NCI-H2029 treated with DMSO at 0.1 percent for 48 hours (cell line): ENCODE measurements at regions not wholly inside any gene's neighbourhood (a gene's known extent, or its start where the extent isn't known, plus 50 kb on each side); places are given as distances from the start of the nearest gene placed in this dataset.

Experiments used
- DNase-seq: peaks from one replicate; lab custom pipeline; 2025; lab: John Stamatoyannopoulos, UW

DNA sequence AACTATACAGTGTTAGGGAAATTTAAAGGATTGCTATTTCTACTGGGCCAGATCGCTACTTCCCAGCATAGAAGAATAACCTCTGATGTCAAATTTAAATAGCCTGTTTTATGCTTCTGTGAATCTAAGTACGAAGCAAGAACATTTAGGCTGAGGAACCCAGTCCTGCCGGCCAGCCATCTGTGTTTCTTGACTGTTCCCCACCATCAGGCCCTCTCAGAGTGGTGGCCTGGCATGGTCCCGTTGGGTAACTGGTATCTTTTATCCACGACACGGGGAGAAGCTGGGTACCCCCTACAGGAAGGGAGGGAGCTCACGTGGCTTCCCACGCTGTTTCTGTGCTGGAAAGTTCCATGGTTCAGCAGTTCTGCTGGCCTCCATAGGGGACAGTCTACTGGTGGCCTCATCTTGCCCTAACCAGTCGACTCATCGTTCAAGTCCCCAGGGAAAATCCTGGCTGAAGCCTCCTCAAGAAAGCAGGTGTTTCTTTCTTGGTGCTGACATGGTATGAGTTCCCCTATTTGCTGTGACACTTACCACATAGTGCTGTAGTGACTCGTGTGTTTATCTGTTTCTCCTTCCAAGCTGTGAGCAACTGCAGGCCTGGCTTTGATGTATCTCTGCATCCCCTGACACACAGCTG lies 201.7 kb upstream of the NLRP1 start:
- DNase-seq, result no peak

DNA sequence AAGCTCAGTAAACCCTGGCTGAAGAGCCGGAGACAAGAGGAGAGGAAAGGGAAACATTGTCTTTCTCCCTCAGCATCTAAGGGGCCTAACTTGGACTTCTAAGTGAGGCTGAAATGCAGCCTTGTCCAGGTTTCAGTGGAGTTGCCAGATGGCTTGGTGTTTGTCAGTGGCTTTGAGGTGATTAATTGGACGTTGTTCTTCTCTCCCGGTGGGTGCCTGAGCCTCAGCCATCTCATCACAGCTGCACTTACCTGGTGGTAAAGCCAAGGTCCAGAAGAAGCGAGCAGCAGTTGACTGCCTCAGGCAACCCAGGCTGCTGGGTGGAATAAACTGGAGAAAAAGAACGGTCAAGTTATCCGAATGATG lies 202.2 kb upstream of the NLRP1 start:
- no peak for DNase-seq

DNA sequence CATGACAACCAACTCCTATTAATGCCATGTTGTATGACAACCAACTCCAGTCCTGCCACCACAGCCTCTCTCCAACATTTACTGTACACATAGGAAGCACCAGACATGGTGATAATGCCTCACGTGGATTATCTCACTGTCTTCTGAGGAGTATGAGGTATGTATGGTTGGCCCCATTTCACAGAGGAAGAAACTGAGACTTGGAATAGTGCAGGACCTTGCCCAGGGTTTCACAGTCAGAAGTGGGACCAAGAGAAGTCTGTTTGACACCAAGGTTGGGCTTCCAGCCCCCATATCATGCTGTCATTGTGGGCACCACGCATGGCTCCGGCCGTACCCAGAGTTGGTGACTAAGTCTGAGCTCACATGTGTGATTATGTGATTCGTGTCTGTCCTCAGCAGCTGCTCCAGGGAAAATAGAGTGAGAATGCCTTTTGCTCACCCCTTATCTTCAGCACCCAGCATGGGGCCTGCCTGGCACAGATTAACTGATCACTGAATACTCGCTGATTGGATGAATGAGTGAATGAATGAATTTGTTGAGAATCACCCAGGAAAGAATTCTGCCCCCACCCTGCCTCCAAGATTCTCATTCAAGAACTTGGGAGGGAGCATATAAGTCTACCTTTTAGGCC lies 204.1 kb upstream of the NLRP1 start:
- no peak for DNase-seq

DNA sequence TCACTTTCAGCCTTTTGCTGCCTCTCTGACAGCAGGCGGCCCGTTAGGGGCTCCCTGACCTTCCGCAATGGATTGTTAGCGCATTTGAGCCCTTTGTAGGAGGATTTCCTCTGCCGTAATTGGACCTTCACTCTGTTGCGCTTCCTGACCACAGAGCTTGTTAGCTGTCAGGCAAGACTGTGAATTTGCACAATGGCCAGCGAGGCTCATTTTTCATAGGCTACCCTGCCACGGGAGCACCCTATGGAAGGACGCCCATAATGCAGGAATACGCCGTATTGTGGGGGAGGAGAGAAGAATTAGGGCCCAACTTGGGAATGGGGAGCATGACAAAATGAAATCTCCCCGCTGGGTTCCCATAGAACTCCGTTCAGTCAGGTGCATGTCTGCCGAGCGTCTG lies 205.2 kb upstream of the NLRP1 start:
- DNase-seq, result no peak

DNA sequence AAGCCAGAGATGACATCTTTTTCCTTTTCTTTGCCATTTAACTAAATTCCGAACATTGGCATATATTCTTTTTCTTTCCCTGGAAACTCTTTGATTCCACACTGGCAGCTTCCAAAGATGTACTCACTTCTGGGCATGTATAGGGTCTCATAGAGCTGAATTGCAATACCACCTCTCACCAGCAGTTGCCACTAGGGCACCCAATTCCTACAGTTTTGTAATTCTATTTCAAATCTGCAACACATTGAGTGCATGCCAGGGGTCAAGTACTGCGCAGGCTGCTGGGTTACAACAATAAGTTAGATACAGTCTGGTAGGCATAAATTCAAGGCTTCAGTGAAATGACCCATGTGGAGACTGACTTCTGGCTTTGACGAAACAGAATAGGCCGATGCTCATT lies 208.8 kb upstream of the NLRP1 start:
- no peak for DNase-seq

DNA sequence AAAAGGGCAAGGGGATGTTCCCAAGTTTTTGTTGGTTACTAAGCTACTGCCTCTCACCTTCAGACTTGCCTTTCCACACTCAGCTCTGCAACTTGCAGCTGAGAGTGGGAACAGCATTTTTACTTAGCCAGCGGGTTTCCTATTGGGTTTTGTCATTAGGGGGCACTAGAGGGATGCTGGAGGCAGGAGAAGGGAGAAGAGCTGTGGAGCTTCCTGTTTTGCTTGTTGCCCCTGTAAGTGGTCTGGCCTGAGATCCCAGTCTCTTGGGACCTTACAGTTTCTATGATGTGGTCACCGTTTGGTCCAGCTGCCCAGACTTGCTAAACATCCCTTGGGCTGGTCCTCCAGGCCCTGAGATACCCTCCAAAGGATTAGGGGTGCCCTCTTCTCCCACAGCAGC lies 209.6 kb upstream of the NLRP1 start:
- no peak for DNase-seq

DNA sequence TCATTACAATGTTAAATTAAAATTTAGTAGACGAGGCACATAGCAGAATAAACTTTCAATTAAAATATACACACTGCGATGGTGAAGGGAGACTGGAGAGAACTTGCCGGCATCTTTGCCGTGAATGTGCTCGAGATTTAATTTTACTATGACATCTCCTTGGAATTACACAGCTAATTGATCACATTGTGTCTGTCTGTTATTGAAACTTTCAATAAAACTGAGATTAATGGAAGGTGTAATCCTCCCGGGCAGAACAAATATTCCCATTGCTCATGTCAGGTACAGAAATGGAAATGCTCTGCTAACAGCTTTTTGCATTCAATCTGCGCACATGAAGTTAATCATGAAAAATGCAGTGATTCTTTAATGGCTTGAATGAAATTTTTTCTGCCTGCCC lies 210.1 kb upstream of the NLRP1 start:
- DNase-seq, result no peak

DNA sequence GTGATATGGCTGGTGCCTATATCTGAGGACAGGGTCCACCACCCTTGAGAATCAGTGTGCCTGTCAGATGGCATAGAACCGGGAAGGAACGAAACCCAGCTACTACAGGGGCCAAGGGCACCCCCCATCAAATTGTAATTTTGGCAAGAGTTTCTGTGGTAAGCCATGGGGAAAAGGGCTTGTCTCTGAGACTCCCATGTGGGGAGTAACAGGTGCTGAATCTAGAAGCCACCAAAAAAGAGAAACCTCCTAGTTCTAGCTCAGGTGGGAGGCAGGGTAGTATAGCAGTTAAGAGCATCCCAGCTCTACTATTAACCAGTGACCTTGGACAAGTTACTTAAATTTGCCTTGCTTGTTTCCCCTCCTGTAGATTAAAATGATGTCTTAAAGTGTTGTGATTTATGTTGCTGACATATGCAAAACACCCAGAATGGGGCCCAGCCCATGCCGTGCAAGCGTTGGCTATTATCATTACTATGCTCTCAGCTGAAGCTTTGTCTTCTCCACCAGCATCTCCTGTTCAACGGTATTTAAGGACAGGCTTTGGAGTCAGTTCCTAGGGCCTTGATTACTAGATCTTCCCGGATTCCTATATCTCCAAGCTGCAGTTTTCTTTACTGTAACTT lies 210.7 kb upstream of the NLRP1 start:
- no peak for DNase-seq

DNA sequence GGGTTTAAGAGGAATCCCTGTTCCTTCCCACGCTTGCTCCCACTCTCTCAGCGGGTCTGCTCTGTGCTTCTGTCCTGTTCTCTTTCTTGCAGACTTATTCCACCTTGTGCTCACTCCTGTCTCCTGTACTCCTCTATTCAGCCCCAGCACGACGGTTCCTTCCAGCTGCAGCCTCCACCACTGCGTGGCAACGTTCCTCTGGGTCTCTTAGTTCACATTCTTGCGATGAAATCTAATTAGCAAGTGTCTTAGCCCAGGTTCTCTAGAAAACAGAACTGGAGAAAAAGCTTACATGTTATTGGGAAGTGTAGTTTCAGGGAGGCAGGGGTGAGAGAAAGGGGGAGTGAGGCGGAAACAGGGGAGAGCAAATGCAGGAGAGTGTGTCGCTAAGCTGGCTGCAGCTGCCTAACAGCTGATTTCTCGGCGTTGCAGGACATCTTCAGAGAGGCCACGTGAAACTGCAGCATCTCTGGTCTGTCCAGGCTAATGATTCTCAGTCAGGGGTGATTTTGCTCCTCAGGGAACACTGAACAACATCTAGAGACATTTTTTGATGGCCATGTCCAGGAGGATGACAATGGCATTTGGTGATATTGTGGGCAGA lies 213.2 kb upstream of the NLRP1 start:
- DNase-seq, result no peak

DNA sequence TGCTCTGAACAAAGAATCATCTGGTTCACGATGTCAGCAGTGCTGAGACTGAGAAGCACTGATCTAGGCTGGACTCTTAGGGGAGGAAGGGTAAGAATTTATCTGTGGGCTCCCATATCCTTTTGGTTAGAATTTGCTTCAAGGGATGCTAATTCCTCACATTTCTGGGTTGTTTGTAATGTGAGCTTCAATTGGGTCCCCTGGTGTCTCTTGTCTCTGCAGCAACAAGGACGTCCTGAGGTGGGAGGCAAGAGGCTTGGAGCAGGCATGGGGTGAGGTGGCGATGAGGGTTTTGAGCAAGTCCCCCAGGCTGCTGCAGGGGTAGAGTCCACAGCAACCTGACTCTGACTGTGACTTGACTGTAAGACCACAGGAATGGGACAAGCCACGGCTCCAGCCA lies 213.8 kb upstream of the NLRP1 start:
- no peak for DNase-seq

DNA sequence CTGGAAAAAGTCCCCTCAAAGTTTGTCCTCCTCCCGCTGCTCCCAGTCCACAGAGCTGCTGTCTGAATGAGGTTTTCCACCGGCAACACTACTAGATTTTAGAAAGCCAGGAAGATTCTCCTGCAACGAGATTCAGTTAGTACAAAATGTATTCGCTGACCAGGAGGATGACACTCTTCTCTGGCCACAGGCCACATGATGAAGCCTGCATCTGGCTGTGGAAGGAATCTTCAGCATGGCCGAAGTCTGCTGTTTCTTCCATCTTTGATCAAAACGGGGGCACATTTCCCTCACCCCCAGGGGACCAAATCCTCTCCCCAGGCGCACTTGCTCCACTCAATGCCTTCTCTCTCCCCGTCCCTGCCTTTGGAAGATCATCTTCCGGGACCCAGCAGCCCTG lies 215.8 kb upstream of the NLRP1 start:
- no peak for DNase-seq

DNA sequence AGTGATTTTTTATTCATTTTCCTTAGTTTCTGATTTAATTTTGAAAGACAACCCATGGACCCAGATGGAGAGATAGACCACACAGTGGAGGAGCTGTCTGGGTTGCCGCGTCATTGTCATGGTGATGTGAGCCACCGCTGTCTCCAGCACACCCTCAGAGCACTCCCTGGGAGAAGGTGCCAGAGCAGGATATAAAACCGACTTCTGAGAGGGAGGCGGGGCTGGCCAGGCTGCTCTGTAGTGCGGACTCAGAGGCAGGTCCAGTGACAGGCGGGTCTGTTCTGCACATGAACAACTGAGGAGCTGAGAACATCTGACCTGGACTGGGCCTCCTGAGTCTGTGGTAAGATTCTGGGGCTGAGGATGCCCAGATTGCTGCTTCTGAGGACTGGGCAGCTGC lies 216.3 kb upstream of the NLRP1 start:
- DNase-seq, result no peak

DNA sequence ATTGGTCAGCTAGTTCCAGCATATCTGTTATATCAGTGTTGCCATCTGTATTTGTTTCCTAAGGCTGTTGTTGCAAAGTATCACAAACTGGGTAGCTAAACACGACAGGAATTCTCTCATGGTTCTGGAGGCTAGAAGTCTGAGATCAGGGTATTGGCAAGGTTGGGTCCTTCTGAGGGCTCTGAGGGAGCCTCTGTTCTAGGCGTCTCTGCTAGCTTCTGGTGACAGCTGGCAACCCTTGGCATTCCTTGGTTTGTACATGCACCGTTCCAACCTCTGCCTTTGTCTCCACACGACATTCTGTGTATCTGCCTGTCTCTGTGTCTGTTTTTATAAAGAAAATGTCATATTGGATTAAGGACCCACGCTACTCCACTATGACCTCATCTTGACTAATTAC lies 219.9 kb upstream of the NLRP1 start:
- no peak for DNase-seq

DNA sequence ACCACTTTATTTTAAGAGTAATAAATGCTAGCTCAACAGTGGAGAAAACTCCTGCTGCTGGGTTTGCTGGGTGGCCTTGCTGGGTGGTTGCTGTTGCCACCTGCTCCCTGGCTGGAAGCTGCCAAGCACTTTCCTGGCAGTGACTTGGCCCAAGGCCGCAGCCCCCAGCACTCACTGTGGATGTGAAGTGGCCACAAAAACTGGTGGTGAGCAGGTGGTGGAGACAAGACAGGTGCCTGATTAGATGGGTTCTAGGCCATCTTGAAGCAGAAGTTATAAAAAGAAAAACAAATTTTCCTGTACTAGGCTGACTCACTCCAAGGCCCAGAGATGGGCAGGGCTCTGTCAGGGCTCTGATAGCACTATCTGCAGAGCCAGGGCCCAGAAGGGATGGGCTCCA lies 224.7 kb upstream of the NLRP1 start:
- DNase-seq, result no peak

DNA sequence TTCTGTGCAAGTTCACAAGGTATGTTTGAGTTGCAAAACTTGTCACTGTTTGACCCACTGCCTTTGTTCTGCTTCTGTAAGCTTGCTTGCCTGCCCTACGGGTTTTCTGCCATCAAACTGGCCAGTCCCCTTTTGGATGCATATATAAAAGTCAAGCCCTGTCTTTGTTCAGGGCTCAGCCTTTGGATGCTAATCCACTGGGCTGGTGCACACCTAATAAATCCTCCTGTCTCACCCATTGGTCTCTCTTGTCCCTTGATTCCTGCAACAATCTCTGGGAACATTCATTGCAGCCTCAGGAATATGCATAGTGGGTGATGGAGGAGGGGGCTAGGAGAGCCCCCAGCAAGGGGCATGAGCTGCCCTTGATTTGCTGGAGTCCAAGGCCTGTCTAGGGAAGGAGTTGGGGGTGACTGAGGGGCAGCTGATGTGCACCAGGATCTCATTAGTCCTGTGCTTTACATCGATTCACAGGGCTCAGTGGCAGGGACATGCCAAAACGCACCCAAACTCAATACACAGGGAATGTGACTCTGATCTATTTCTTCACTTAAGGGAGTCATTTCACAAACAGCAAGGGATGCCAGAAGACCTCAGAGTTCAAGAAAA lies 225.4 kb upstream of the NLRP1 start:
- no peak for DNase-seq

DNA sequence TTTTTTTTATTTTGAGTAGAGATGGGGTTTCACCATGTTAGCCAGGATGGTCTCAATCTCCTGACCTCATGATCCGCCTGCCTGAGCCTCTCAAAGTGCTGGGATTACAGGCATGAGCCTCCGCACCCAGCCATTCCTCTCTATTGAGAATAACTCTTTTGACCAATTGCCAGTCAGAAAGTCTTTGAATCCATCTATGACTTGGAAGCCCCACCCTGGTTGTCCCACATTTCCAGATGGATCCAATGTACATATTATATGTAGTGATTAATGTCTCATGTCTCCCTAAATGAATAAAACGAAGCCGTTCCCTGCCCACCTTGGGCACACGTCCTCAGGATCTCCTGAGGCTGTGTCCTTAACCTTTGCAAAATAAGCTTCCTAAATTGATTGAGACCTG lies 228.3 kb upstream of the NLRP1 start:
- no peak for DNase-seq

DNA sequence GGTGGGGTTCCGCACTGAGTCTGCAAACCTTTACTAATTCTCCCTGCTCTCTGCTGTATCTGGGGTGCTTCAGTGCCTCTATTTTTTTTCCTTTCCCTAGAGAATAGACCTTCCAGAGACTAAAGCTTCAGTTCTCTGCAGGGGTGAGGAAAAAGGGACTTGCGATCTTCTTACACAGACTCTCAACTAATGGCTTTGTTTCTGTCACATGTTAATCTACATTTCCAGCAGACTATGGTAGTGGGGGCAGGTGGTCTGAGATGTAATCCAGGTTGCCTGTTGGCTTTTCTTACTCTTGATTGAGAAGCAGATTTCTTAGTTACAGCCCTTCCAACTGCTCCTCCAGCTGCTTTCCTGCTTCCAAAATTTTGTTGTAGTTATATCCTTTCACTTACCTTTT lies 229.0 kb upstream of the NLRP1 start:
- no peak for DNase-seq

DNA sequence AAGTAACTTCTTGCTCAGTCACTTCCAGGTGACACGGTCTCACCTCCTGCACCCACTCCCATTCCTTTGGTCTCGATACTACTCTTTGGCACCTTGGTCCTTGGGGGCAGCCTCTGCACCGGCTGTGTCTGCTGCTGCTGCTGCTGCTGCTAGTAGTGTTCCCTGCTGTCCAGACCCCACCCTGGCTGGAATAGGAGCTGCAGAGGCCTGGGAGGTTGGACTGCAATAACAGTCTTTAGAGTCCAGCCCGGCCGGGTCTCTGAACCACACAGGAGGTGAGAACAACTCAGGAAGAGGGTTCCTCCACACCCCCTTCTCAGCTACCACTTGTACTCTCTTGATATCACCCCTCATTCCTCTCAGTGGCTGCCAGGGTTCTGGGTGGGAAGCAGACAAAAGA lies 231.1 kb upstream of the NLRP1 start:
- no peak for DNase-seq

DNA sequence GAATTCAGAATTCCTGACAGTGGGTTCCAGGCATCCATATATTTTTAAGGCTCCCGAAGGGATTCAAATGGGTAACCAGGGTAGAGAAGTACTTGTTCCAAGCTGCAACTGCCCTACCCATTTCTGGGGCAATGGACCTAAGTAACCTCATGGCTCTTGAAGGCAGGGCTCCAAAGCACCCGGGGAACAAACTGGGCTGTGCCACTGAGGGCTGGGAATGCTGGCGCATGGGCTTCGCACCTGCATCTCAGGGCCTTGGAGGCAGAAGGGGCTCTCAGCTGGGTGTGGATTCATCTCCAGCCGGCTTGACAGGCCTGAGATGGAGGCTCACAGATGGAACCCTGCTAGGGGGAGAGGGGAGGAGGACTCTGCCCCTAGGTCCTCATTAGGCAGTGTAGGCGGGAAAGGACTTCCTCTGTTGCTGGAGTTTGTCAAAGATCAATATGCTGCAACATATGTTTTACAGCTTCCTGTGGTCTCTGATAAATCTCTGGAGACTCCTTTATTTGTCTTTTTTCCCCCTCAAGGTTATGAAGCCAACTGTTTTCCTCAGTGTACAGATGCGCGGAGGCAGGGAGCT lies 232.3 kb upstream of the NLRP1 start:
- DNase-seq, result no peak

DNA sequence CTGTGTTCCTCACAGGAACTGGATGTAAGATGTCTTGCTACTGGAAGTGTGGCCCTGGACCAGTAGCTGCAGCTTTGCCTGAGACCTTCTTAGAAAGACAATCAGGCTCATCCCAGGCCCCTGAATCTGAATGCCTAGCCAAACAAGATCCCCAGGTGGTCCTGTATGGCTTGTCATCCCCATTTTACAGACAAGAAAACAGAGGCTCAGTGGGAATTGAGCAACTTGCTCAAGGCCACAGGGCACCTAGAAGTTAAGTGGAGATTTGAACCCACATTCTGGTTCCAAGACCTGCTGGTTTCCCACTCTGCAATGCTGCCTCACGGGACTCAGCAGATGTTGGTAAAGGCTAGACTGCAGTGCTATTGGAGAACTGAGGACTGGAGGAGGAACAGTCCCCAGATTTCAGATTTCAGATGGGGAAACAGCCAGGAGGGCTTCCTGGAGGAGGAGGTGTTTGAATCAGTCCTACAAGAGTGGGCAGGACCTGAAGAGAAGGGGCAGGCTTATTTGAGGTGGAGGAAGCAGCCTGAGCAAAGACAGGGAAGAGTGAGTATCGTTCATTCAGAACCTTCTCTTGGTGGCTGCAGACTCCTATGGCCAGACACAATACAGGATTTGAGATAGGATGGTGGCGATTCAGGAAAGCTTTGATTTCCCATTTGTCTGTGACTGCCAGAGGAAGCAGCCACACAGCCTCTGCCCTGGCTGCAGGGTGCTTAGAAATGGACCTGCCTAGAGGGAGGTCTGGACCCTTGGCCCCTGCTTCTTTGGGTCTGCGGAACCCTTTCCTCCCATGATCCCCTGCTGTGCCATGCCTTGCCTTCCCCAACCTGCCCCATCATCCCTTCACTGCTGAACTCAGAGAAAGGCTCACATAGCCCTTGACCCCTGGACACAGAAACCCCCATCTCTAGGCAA lies 233.4 kb upstream of the NLRP1 start:
- no peak for DNase-seq

DNA sequence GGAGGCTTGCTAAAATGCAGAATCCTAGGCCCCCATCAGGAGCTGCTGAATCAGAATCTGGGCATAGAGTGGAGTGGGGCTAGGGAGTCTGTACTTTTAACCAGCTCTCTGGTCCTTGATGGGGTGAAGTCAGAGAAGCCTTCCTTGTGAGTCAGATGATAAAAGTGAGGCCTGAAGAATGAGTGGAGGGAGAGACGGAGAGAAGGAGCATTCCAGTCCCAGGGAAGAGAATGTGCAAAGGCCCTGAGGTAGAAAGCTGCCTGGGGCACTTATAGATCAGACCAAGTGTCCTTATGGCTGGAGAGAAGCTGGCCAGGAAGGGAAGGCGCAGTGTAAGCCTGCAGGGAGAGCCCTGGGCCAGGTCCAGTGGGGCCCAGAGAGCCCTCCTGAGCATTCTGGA lies 235.1 kb upstream of the NLRP1 start:
- no peak for DNase-seq
